Upper lobe of left lung (tissue), 4 donors: ENCODE measurements at regions not wholly inside any gene's neighbourhood (a gene's known extent, or its start where the extent isn't known, plus 50 kb on each side); places are given as distances from the start of the nearest gene placed in this dataset.

Source experiments
- EP300 ChIP-seq, 4 donors: sonication (generic); formaldehyde crosslinking; IDR thresholded peaks; one replicate each; pipeline ENCODE4 v1.5.1; 2017; ENCODE audit warnings: antibody characterized with exemption in 4 of 4, control low read depth in 2 of 4
- POLR2AphosphoS5 ChIP-seq, 2 donors: sonication (generic); formaldehyde crosslinking; IDR thresholded peaks; one replicate each; pipeline ENCODE4 v1.5.1; 2017; ENCODE audit warnings: antibody characterized with exemption in 2 of 2
- TF ChIP-seq, protein P1 (sequence below), 6 experiments: fragments of 450-650 bp in 4 of 6; fragments of 200-600 bp in 2 of 6; sonication (generic) in 2 of 6; IDR thresholded peaks; one replicate each; pipeline ENCODE4 v1.5.1; 2016 to 2019; ENCODE audit warnings: antibody characterized with exemption in 6 of 6

DNA sequence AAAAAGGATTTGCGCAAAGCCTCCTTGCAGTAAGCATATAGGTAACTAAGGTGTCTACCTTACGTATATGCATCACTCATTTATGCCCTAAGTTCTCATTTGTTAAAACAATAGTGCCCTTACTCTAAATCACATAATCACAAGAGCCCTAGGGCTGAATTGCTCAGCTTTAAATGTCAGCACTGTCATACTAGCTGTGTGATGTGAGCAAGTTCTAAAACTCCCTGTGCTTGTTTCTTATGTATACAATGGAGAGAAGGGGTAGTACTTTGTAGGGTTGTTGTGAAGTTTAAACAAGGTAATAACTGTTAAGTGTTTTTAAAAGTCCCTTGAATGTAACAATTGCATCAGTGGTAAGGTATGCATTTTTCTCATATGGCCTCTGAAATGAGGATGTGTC is 169.5 kb upstream of the DMRT1 start:
- TF ChIP-seq EP300 (IDR thresholded peaks at IDR 0.05) (no peak), POLR2AphosphoS5 (IDR thresholded peaks at IDR 0.05) (no peak)
- TF ChIP-seq, protein P1, sequence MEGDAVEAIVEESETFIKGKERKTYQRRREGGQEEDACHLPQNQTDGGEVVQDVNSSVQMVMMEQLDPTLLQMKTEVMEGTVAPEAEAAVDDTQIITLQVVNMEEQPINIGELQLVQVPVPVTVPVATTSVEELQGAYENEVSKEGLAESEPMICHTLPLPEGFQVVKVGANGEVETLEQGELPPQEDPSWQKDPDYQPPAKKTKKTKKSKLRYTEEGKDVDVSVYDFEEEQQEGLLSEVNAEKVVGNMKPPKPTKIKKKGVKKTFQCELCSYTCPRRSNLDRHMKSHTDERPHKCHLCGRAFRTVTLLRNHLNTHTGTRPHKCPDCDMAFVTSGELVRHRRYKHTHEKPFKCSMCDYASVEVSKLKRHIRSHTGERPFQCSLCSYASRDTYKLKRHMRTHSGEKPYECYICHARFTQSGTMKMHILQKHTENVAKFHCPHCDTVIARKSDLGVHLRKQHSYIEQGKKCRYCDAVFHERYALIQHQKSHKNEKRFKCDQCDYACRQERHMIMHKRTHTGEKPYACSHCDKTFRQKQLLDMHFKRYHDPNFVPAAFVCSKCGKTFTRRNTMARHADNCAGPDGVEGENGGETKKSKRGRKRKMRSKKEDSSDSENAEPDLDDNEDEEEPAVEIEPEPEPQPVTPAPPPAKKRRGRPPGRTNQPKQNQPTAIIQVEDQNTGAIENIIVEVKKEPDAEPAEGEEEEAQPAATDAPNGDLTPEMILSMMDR (IDR thresholded peaks at IDR 0.05): no peak
